Keratinocyte (primary cell): ENCODE measurements at regions not wholly inside any gene's neighbourhood (a gene's known extent, or its start where the extent isn't known, plus 50 kb on each side); places are given as distances from the start of the nearest gene placed in this dataset.

Experiments used
- DNase-seq: peaks from one replicate; pipeline ENCODE4 v3.0.0-alpha.2; 2011; ENCODE audit warnings: low read depth, missing footprints, low spot score
- FAIRE-seq: peaks from 2 replicates; lab custom pipeline; 2011; peaks lifted over from hg19 to GRCh38; lab: Jason Lieb, UNC
- H2AFZ ChIP-seq: 2 replicates; pipeline ENCODE4 v1.6.0; 2012; ENCODE audit warnings: low read length, control low read depth, inconsistent platforms; ENCODE audit not compliant: control insufficient read depth
- H3K27ac ChIP-seq: 2 replicates; pipeline ENCODE4 v1.5.1; 2011; ENCODE audit warnings: low read length; ENCODE audit not compliant: control insufficient read depth, insufficient read depth
- H3K27me3 ChIP-seq: 3 replicates; pipeline ENCODE4 v1.6.0; 2011; ENCODE audit warnings: low read length; ENCODE audit not compliant: control insufficient read depth, insufficient read depth; ENCODE audit errors: extremely low read depth
- H3K36me3 ChIP-seq, 2 experiments: 2 replicates in 1 of 2; 3 replicates in 1 of 2; pipeline ENCODE4 v1.5.1; 2011; ENCODE audit warnings: low read length in 2 of 2, mild to moderate bottlenecking in 1 of 2; ENCODE audit not compliant: control insufficient read depth in 2 of 2, insufficient read depth in 2 of 2; ENCODE audit errors: extremely low read depth in 1 of 2
- H3K4me1 ChIP-seq: 3 replicates; pipeline ENCODE4 v1.5.1; 2011; ENCODE audit warnings: low read length; ENCODE audit not compliant: control insufficient read depth, insufficient read depth; ENCODE audit errors: extremely low read depth
- H3K4me2 ChIP-seq: 3 replicates; pipeline ENCODE4 v1.6.0; 2011; ENCODE audit warnings: low read depth, low read length; ENCODE audit not compliant: control insufficient read depth, insufficient read depth; ENCODE audit errors: extremely low read depth
- H3K4me3 ChIP-seq, 3 experiments: fragments of 200-600 bp in 1 of 3; sonication (generic) in 1 of 3; 2 replicates in 2 of 3; 3 replicates in 1 of 3; pipeline ENCODE4 v1.5.1; 2011 to 2016; ENCODE audit warnings: low read length in 3 of 3, mild to moderate bottlenecking in 3 of 3, control low read depth in 2 of 3, inconsistent platforms in 1 of 3, low read depth in 1 of 3, mixed read lengths in 1 of 3, mixed run types in 1 of 3, moderate library complexity in 1 of 3; ENCODE audit not compliant: control insufficient read depth in 2 of 3, insufficient read depth in 2 of 3; ENCODE audit errors: extremely low read depth in 1 of 3
- H3K79me2 ChIP-seq: 2 replicates; pipeline ENCODE4 v1.6.0; 2012; ENCODE audit warnings: low read length; ENCODE audit not compliant: control insufficient read depth, insufficient read depth
- H3K9ac ChIP-seq: 3 replicates; pipeline ENCODE4 v1.6.0; 2011; ENCODE audit warnings: low read length; ENCODE audit not compliant: control insufficient read depth, insufficient read depth; ENCODE audit errors: extremely low read depth
- H3K9me1 ChIP-seq: 3 replicates; pipeline ENCODE4 v1.6.0; 2011; ENCODE audit warnings: low read length; ENCODE audit not compliant: control insufficient read depth, insufficient read depth; ENCODE audit errors: extremely low read depth
- H3K9me3 ChIP-seq: 2 replicates; pipeline ENCODE4 v1.5.1; 2012; ENCODE audit warnings: low read depth, low read length; ENCODE audit not compliant: control insufficient read depth
- H4K20me1 ChIP-seq: 3 replicates; pipeline ENCODE4 v1.6.0; 2011; ENCODE audit warnings: low read length; ENCODE audit not compliant: control insufficient read depth, insufficient read depth; ENCODE audit errors: extremely low read depth
- EZH2 ChIP-seq: IDR thresholded peaks from one replicate; pipeline ENCODE4 v1.6.1; 2012; ENCODE audit warnings: inconsistent platforms, mild to moderate bottlenecking, low read length, moderate library complexity
- dilution Hi-C: fragments of 300-500 bp; cut with MboI; formaldehyde crosslinking; loops from one replicate; pipeline ENCODE4 v1.7.0; 2020; ENCODE audit warnings: low sequenced_read_pairs; ENCODE audit not compliant: extremely low pct_ligation_motif_present
- TF ChIP-seq, protein P1 (sequence below), 3 experiments: IDR thresholded peaks in 1 of 3; conservative IDR thresholded peaks in 1 of 3; optimal IDR thresholded peaks in 1 of 3; 2 replicates in 2 of 3; 3 replicates in 1 of 3; pipeline versions ENCODE3 to v1.5.1; 2011; ENCODE audit warnings: low read length in 3 of 3, mild to moderate bottlenecking in 3 of 3, moderate library complexity in 2 of 3, control low read depth in 1 of 3, inconsistent platforms in 1 of 3; ENCODE audit not compliant: insufficient read depth in 2 of 3; ENCODE audit errors: extremely low read depth in 1 of 3

DNA sequence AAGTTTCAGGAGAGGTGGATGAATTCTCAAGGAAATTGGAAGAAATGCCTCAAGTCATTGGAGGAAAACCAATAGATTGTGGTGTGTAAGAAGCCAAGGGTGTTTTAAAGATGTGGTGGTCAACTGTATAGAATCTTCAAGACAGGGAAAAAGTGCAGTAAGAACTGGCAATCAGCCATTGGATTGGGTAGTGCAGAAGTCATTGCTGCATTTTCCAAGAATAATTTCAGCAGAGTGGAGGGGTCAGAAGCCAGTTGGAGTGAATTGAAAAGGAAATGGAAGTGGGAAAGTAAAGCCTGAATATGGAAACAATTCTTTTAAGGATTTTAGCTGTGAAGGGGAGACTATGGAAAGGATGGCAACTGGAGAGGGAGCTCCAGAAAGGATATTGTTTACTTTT is 128.2 kb upstream of the TMEM170B start:
- H3K27me3 ChIP-seq, result no peaks in the 10 kb centered on the region
- DNase-seq, result no peak
- H4K20me1 ChIP-seq, result no peaks in the 10 kb centered on the region
- no peak overlapping the region for H3K27ac ChIP-seq
- no peaks in the 10 kb centered on the region for H3K36me3 ChIP-seq
- no peaks in the 10 kb centered on the region for H3K9me3 ChIP-seq
- H3K4me3 ChIP-seq, result no peak overlapping the region
- no peak overlapping the region for H3K9ac ChIP-seq
- FAIRE-seq, result no peak
- TF ChIP-seq EZH2, result no peak
- TF ChIP-seq, protein P1, sequence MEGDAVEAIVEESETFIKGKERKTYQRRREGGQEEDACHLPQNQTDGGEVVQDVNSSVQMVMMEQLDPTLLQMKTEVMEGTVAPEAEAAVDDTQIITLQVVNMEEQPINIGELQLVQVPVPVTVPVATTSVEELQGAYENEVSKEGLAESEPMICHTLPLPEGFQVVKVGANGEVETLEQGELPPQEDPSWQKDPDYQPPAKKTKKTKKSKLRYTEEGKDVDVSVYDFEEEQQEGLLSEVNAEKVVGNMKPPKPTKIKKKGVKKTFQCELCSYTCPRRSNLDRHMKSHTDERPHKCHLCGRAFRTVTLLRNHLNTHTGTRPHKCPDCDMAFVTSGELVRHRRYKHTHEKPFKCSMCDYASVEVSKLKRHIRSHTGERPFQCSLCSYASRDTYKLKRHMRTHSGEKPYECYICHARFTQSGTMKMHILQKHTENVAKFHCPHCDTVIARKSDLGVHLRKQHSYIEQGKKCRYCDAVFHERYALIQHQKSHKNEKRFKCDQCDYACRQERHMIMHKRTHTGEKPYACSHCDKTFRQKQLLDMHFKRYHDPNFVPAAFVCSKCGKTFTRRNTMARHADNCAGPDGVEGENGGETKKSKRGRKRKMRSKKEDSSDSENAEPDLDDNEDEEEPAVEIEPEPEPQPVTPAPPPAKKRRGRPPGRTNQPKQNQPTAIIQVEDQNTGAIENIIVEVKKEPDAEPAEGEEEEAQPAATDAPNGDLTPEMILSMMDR (optimal IDR thresholded peaks at IDR 0.05 in 1 of 3, IDR thresholded peaks at IDR 0.05 in 1 of 3, conservative IDR thresholded peaks at IDR 0.05 in 1 of 3; ENCODE audit: extremely low read depth in 1 of 3, insufficient read depth in 2 of 3, low read length in 3 of 3), result no peak
- H3K4me1 ChIP-seq, result peaks cover 7% of the 10 kb centered on the region
- H3K9me1 ChIP-seq, result no peaks in the 10 kb centered on the region
- dilution Hi-C loops, result no loop called here
- H3K79me2 ChIP-seq, result no peaks in the 10 kb centered on the region
- no peak overlapping the region for H2AFZ ChIP-seq
- no peak overlapping the region for H3K4me2 ChIP-seq

DNA sequence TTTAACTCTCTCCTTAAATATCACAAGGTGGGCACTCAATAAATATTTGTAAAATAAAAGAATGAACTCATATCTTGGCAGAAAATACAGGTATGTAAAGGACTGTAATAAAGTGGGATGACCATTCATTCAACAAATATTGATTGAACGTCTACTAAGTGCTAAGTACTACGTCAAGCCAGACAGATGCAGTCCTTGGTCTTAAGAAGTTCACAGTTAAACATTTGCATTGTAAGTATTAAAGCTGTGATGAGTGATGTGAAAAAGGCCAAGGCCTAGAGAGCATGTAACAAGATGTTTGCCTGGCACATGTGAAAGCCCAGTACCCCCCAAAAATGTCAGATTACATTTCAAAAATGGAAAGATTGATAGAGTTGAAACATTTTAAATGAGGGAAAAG is 130.1 kb upstream of the TMEM170B start:
- H3K36me3 ChIP-seq, result no peaks in the 10 kb centered on the region
- no peak overlapping the region for H3K4me2 ChIP-seq
- H3K4me3 ChIP-seq, result no peak overlapping the region
- H3K9ac ChIP-seq, result no peak overlapping the region
- H4K20me1 ChIP-seq, result no peaks in the 10 kb centered on the region
- H3K79me2 ChIP-seq, result no peaks in the 10 kb centered on the region
- TF ChIP-seq EZH2, result no peak
- TF ChIP-seq, protein P1 (optimal IDR thresholded peaks at IDR 0.05 in 1 of 3, IDR thresholded peaks at IDR 0.05 in 1 of 3, conservative IDR thresholded peaks at IDR 0.05 in 1 of 3; ENCODE audit: extremely low read depth in 1 of 3, insufficient read depth in 2 of 3, low read length in 3 of 3), result no peak
- H2AFZ ChIP-seq, result no peak overlapping the region
- no peak for DNase-seq
- no peaks in the 10 kb centered on the region for H3K4me1 ChIP-seq
- H3K9me3 ChIP-seq, result no peaks in the 10 kb centered on the region
- dilution Hi-C loops, result no loop called here
- no peaks in the 10 kb centered on the region for H3K27me3 ChIP-seq
- H3K9me1 ChIP-seq, result no peaks in the 10 kb centered on the region
- FAIRE-seq, result no peak
- H3K27ac ChIP-seq, result no peak overlapping the region
